HG03045 (cell line): ENCODE measurements at regions not wholly inside any gene's neighbourhood (a gene's known extent, or its start where the extent isn't known, plus 50 kb on each side); places are given as distances from the start of the nearest gene placed in this dataset.
"Not testable (repeated sequence)": the region's sequence is repeated elsewhere in the genome, so short reads cannot be mapped to it uniquely, and the experiment has no call there.

Source experiments
- ATAC-seq: cut with Tn5 transposase; IDR thresholded peaks from one replicate; pipeline ENCODE4 v1.9.1; 2021; ENCODE audit warnings: mild to moderate bottlenecking, moderate library complexity; ENCODE audit not compliant: unreplicated experiment

- no peak for ATAC-seq
Observed at GRCh38 chr3:106116733-106117489, 248.1 kb upstream of the CBLB start.

- no peak for ATAC-seq
Observed at GRCh38 chr3:106117490-106117858, 248.7 kb upstream of the CBLB start.

GRCh38 chr3:106119614-106120082, 250.8 kb upstream of the CBLB start:
- ATAC-seq = no peak

GRCh38 chr3:106120356-106120755, 251.5 kb upstream of the CBLB start:
- ATAC-seq = no peak

GRCh38 chr3:106121491-106122289, 252.9 kb upstream of the CBLB start:
- ATAC-seq = no peak

- ATAC-seq = no peak
Observed at GRCh38 chr3:106124818-106125217, 256.0 kb upstream of the CBLB start.

GRCh38 chr3:106125321-106125720, 256.5 kb upstream of the CBLB start:
- ATAC-seq = no peak

- ATAC-seq = no peak
Observed at GRCh38 chr3:106126067-106126845, 257.4 kb upstream of the CBLB start.

GRCh38 chr3:106126846-106127235, 258.0 kb upstream of the CBLB start:
- ATAC-seq = no peak

- no peak for ATAC-seq
Observed at GRCh38 chr3:106129939-106130338, 261.1 kb upstream of the CBLB start.

- no peak for ATAC-seq
Observed at GRCh38 chr3:106130384-106131198, 261.8 kb upstream of the CBLB start.

GRCh38 chr3:106135451-106136160, 266.8 kb upstream of the CBLB start:
- ATAC-seq = no peak

GRCh38 chr3:106139826-106140225, 271.0 kb upstream of the CBLB start:
- no peak for ATAC-seq

GRCh38 chr3:106140431-106140830, 271.6 kb upstream of the CBLB start:
- no peak for ATAC-seq

GRCh38 chr3:106144030-106144429, 275.2 kb upstream of the CBLB start:
- no peak for ATAC-seq

- ATAC-seq = not testable (repeated sequence)
Observed at GRCh38 chr3:106148440-106149082, 279.7 kb upstream of the CBLB start.

- no peak for ATAC-seq
Observed at GRCh38 chr3:106157411-106157810, 288.6 kb upstream of the CBLB start.

- no peak for ATAC-seq
Observed at GRCh38 chr3:106160396-106160795, 291.6 kb upstream of the CBLB start.

GRCh38 chr3:106161246-106161645, 292.4 kb upstream of the CBLB start:
- no peak for ATAC-seq
